GM19240 (cell line): ENCODE measurements at regions not wholly inside any gene's neighbourhood (a gene's known extent, or its start where the extent isn't known, plus 50 kb on each side); places are given as distances from the start of the nearest gene placed in this dataset.

Experiments
- DNase-seq: peaks from one replicate; pipeline ENCODE4 v3.0.0; 2011; ENCODE audit warnings: low spot score; ENCODE audit not compliant: insufficient read length

- no peak for DNase-seq
Measured at GRCh38 chr10:128839134-128839533, 627.9 kb upstream of the MGMT start.

GRCh38 chr10:128839701-128840100, 627.3 kb upstream of the MGMT start:
- DNase-seq, result no peak

- no peak for DNase-seq
Measured at GRCh38 chr10:128843972-128844371, 623.1 kb upstream of the MGMT start.

- no peak for DNase-seq
Measured at GRCh38 chr10:128846927-128847326, 620.1 kb upstream of the MGMT start.

- no peak for DNase-seq
Measured at GRCh38 chr10:128848810-128849209, 618.2 kb upstream of the MGMT start.

- no peak for DNase-seq
Measured at GRCh38 chr10:128850647-128851046, 616.4 kb upstream of the MGMT start.

GRCh38 chr10:128851281-128851680, 615.8 kb upstream of the MGMT start:
- DNase-seq, result no peak

- no peak for DNase-seq
Measured at GRCh38 chr10:128851726-128852125, 615.3 kb upstream of the MGMT start.

GRCh38 chr10:128852449-128852848, 614.6 kb upstream of the MGMT start:
- no peak for DNase-seq

GRCh38 chr10:128852902-128853301, 614.1 kb upstream of the MGMT start:
- no peak for DNase-seq

- DNase-seq, result no peak
Measured at GRCh38 chr10:128853537-128853936, 613.5 kb upstream of the MGMT start.

GRCh38 chr10:128854204-128854603, 612.8 kb upstream of the MGMT start:
- DNase-seq, result no peak

- DNase-seq, result no peak
Measured at GRCh38 chr10:128854963-128855362, 612.1 kb upstream of the MGMT start.

- no peak for DNase-seq
Measured at GRCh38 chr10:128855618-128856428, 611.2 kb upstream of the MGMT start.

- no peak for DNase-seq
Measured at GRCh38 chr10:128859738-128860386, 607.2 kb upstream of the MGMT start.

GRCh38 chr10:128860574-128860973, 606.5 kb upstream of the MGMT start:
- DNase-seq, result no peak

GRCh38 chr10:128861018-128861901, 605.8 kb upstream of the MGMT start:
- DNase-seq, result no peak

- DNase-seq, result no peak
Measured at GRCh38 chr10:128863411-128863810, 603.6 kb upstream of the MGMT start.

- DNase-seq, result no peak
Measured at GRCh38 chr10:128863823-128864405, 603.1 kb upstream of the MGMT start.

GRCh38 chr10:128864554-128865295, 602.3 kb upstream of the MGMT start:
- no peak for DNase-seq
